SKM-1 (cell line): ENCODE measurements at regions not wholly inside any gene's neighbourhood (a gene's known extent, or its start where the extent isn't known, plus 50 kb on each side); places are given as distances from the start of the nearest gene placed in this dataset.

Experiments used
- DNase-seq: peaks from one replicate; lab custom pipeline; 2025; ENCODE audit not compliant: unreplicated experiment; lab: John Stamatoyannopoulos, UW

- no peak for DNase-seq
Observed at GRCh38 chrX:109312757-109313156, 169.1 kb downstream of the GUCY2F start.

GRCh38 chrX:109310031-109310430 lies 171.9 kb downstream of the GUCY2F start:
- no peak for DNase-seq

DNA sequence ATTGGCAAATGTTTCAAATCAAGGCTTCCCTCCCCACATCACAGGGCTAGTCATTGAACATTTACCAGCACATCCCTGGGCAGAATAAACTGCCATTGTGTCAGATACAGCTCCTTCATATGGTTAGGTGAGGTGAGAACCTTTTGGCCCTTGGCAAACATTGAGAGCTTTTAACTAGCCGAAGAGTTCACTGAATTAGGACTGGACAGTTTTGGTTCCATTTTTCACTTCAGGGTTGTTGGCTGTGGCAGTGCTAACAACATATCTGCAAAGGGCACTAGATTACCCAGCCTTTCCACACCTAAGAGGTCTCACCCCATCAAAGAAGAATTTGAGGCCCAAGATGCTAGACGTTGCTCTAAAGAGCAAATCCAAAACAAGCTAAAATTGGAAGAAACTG lies 180.7 kb downstream of the GUCY2F start:
- no peak for DNase-seq

DNA sequence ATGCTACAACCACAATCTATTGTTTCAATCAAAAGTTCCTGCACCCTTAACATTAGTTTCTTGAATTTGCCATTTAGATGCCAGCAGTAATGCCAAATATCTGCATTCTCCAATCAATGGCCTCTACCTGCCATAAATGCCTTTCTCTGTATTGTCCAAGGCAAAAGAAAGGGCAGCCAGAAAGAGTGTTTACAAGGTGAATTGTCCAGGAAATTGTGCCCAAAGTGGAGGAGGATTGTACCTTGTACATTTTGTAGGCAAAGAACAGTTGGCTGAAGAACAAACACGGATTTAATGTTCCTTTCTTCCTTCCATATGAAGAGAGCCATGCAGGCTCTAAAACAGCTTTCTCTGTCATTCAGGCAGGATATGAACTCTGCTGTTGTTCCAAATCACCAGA lies 181.5 kb downstream of the GUCY2F start:
- DNase-seq: no peak

DNA sequence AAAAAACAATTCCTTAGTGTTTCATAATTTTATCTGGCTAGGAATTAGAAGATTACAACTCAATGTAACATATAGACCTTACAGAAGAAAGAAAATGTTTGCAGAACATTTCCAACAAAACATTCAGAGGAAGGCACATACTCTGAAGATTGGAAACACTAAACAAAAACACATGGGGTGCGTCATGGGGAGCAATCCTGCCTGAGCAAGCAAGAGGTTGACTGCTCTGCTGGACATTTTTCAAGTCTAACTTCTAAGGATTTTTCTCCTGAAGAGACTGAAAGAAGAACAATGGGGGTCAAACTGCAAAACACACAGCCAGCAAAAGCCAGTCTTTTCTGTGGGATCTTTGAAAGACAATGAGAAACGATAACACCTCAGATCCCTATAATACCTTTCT lies 182.8 kb downstream of the GUCY2F start:
- DNase-seq: no peak

DNA sequence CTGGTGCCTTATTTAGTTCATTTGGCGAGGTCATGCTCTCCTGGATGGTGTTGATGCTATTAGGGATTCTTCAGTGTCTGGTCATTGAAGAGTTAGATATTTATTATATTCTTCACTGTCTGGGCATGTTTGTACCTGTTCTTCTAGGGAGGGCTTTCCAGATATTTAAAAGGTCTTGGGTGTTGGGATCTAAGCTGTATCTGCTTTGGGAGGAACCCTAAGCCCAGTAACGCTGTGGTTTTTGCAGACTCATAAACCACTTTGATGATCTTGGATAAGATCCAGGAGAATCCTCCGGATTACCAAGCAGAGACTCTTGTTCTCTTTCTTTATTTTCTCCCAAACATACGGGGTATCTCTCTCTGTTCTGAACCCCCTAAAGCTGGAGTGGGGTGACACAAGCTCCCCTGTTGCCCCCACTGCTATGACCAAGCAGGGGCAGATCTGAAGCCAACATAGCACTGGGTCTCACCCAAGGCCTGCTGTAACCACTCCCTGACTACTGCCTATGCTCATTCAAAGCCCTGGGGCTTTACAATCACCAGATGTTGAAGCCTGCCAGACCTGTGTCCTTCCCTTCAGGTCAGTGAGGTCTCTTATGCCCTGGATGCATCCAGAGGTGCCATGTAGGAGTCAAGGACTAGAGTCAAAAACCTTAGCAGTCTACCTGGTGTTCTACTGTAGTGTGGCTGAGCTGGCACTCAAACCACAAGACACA lies 187.6 kb downstream of the GUCY2F start:
- DNase-seq: no peak

DNA sequence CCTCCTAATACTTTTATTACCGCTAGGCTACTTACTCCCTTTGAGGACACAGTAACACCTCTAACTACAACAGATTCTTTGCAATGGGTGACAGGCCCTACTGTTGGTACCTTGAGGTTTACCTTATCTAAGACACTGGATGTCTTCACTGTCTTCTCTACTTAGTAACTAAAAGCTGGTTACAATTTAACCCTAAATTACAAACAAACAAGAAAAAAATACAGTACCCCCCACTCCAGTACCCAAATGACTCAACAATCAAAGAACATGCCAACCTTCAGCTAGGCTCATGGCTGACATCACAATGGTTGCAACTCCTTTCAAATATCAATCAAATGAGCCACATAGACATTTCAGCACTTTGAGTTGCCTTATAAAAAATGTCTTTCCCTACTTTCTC lies 198.0 kb downstream of the GUCY2F start:
- DNase-seq: no peak

DNA sequence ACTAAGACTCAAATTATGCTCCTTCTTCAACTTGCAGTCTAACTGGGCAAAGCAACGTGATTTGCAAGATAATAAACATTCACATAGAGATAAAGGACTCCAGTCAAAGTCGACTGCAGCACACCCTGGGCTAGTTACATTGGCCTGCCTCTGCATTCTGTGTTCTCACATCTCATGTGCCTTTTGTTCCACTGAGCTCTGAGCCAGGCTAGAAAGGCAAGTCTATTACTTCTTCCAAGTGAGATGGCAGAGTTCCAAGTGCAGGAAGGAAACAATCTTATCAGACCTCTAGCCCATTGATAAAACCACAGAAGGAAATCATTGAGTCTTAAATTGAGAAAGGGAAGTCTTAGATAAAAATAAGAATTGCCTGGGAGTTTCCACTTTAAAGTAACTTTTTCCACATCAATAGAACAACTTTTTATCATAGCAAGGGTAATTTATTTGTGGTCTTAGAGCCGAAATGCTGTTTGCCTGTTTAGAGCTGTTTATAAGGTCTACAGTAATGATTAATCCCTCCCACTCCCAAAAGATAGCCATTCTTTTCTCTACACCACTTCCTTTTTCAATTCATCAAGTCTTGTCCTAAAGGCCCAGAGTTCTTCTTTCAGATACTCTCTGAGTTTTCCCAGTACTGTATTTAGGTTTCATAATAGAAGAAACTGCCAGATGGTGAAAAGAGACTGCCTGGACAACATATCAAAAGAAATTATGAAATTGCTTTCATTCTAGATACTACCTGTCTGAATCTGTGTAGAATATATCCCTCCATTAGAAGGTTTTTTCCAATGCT lies 200.2 kb downstream of the GUCY2F start:
- no peak for DNase-seq

DNA sequence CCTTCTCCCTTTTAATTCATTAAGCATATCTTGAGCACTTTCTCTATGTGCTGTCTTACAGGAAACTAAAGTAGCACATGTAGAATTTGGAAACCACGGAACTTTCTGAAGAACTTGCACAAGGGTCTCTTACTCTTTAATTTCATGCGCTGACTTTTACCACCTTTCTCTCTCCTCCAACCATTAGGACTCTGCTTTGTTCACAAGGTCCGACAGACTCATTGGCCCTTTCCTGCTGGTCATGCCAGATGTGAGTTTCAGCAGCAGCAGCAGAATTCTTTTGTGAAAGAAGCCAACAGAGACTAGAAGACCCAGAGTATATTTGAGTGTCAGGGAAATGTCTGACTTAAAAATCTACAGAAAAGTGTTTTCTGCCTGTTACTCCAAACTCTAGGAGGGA lies 207.1 kb downstream of the GUCY2F start:
- DNase-seq: no peak

DNA sequence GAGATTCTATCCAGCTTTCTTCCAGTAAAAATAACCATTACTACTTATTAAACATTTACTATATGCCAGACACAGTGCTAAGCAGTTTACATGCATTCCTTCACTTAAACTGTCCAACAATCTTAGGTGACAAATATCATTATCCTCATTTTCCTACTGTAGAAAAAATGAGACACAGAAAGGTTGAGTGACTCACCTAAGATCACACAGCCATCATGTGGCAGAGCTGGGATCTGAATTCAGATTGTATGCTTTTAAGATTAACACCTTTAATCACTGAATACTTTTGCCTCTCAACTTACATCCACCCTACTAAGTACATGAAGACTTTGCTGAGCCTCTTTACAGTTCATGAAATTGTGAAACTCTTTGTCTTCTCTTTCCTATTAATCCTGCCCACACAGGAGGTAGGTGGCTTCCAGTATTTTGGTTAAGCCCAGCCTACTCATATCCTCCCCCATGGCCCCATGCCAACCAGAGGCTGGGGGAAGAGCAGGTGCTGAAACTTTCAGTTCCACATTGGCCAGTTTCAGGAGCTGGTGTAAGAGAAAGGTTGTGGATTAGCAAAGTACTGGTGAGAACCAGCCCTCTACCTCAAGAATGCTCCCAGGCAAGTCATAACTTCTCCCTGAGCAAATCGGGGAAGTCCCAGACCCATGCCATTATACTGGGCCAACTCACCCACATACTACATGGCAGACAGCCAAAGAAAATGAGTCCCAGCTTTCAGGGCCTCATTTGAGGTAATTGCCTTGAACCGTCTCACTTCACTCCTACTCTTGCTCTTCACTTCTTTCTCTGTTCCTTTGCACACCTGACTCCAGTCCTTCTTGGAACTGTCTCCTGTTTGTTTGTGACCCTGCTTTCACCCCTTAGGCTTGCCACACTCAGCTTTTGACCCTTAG lies 211.1 kb downstream of the GUCY2F start:
- DNase-seq: peak; percentile 1

GRCh38 chrX:109268340-109268739 lies 213.5 kb downstream of the GUCY2F start:
- DNase-seq: no peak

DNA sequence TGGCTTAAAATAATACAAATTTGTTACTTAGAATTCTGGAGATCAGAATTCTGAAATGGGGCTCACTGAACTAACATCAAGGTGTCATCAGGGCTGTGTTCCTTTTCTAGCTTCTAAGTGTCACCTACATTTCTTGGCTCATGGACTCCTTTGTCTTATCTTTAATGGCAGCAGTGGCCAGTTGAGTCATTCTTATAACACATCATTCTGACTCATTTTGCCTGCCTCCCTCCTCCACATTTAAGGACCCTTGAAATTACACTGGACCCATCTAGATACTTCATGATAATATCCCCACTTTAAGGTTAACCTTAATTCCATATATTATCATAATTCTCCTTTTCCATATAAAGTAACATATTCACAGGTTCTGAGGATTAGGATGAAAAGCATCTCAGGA lies 215.9 kb downstream of the GUCY2F start:
- no peak for DNase-seq

DNA sequence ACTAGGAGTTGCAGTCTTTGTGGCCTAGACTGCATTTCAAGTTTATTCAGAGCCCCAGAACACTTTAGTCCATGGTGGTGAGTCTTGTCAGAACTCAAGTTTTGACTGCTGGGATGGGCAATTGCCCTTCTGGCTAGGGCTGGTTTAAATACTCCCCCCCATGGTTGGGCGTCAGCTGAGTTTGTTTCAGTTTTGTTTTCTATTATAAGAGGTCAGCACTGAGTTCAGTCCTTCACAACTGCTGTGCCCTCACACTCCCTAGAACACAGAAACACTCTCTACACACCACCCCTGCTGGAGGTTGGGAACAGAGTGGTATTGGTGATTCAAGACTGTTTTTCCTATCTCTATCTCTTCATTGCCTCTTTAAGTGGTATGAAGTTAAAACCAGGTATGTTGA lies 217.0 kb downstream of the GUCY2F start:
- DNase-seq: no peak

- no peak for DNase-seq
Observed at GRCh38 chrX:109261279-109261678, 220.6 kb downstream of the GUCY2F start.

DNA sequence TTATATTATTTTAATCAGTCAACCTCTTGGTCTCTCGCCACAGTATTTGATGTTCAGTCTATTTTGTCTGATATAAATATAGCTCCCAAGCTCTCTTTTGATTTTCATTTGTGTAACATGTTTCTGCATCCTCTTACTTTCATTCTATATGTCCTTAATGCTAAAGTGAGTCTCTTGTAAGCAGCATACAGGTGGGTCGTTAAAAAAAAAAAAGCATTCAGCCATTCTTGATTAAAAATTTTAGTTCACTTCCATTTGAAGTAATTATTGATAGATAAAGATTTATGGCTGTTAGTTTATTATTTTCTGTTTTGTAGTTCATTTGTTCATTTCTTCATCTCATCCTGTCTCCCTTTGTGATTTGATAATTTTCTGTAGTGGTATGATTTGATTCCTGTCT lies 229.1 kb downstream of the GUCY2F start:
- no peak for DNase-seq

DNA sequence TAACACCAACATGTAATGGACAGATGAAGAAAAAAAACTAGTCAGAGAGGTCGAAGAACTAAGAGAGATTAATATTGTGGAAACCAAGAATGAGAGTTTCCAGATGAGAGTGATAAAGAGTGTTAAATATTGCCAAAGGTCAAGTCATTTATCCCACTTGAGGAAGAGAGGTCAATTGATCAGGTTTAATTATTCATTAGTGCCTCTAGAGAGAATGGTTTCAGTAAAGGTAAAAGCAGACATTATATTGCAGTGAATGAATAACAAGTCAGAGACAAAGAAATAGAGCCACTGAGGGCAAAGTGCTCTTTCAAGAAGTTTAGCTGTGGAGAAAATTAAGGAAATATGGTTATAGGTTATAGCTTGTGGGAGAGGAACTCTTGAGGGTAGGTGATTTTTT lies 263.1 kb downstream of the GUCY2F start:
- DNase-seq: no peak

GRCh38 chrX:109199726-109200125 lies 282.2 kb downstream of the GUCY2F start:
- no peak for DNase-seq

DNA sequence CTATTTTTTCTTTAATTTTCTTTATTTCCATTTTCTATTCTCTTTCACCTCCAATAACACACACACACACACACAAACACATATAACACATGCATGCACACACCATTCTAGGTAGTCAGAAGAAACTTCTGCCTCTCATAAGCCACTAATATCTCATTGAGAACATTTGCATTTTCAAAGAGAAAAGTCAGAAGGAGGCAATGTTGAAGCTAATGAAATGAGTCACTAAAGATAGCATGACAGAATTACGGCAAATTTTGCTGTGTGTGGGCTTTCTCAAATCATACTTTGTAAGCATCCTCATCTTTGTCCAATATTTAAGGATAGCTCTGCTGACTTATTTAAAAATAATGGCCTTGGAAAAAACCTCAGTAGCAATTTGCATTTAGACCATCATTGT lies 291.3 kb downstream of the GUCY2F start:
- no peak for DNase-seq

- DNase-seq: no peak
Observed at GRCh38 chrX:109187473-109188168, 294.3 kb downstream of the GUCY2F start.

DNA sequence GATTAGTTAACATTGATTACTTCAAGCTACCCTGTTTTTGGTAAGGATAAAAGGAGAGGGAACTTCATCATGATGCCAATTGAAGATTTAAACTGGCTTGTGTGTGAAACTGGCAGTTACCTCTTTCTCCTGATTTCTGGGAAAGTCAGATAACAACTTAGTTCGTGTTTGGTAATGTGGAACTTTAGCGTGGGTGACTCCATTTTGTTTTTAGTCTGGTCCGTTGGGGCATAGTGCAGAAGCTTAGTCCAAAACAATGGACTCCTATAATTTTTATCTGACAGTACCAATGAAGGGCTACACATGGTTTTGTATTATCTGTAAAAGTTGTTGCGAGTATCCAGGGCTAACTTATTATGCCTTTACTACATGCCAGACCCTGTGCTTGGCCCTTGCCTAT lies 294.9 kb downstream of the GUCY2F start:
- no peak for DNase-seq

GRCh38 chrX:109184506-109185139 lies 297.3 kb downstream of the GUCY2F start:
- DNase-seq: no peak
